Right atrium auricular region (tissue), 2 donors: ENCODE measurements at regions not wholly inside any gene's neighbourhood (a gene's known extent, or its start where the extent isn't known, plus 50 kb on each side); places are given as distances from the start of the nearest gene placed in this dataset.

Experiments used
- DNase-seq: peaks from one replicate; pipeline ENCODE4 v3.0.0-alpha.2; 2019; ENCODE audit warnings: low spot score
- H3K27ac ChIP-seq, 2 donors: fragments of 200-600 bp; sonication (generic); 1 replicate in 1 of 2; 2 replicates in 1 of 2; pipeline ENCODE4 v1.5.1; 2016 to 2019
- H3K27me3 ChIP-seq, 2 donors: fragments of 200-600 bp; sonication (generic); one replicate each; pipeline versions ENCODE4 v1.5.1 to v1.6.0; 2017 to 2019
- H3K36me3 ChIP-seq: fragments of 200-600 bp; sonication (generic); one replicate; pipeline ENCODE4 v1.5.1; 2016
- H3K4me1 ChIP-seq, 2 donors: fragments of 200-600 bp; sonication (generic); one replicate each; pipeline versions ENCODE4 v1.5.1 to v1.6.0; 2017 to 2019
- H3K4me3 ChIP-seq, 2 donors: fragments of 200-600 bp; sonication (generic); 1 replicate in 1 of 2; 2 replicates in 1 of 2; pipeline ENCODE4 v1.5.1; 2017 to 2019; ENCODE audit warnings: mild to moderate bottlenecking in 1 of 2, moderate library complexity in 1 of 2
- H3K9me3 ChIP-seq, 2 donors: fragments of 200-600 bp; sonication (generic); one replicate each; pipeline ENCODE4 v1.5.1; 2019
- TF ChIP-seq, protein P1 (sequence below), 2 donors: fragments of 200-600 bp; sonication (generic); IDR thresholded peaks; one replicate each; pipeline ENCODE4 v1.5.1; 2019; ENCODE audit warnings: antibody characterized with exemption in 2 of 2

DNA sequence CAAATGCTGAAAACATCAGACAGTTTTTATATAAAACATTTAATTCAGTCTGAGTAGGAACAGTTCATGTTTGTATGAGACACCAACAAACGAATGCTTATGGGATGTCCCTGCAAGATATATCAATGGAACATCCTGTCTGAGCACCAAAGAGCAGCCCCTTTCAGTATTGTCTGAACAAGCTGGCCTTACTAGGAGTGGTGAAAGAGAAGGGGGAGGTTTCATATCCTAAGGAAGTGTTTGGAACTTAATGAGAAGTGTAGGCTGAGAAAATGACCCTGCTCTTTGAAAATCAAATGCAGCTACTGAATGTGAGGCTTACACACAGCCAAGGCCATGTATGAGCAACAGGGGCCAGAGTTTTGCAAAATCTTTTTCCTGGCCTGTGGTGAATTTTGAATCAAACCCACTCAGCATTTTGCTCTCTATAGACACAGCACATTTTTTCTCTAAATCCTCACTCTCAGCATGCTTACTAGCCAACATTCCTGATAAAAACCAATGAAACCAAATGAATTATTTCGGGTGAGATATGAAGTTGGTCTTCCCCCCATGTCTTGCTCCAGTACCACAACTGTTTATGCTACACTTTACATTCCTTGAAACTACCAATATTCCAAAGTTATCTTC lies 119.4 kb downstream of the LUZP4 start:
- no peak overlapping the region for H3K4me3 ChIP-seq
- no peaks in the 10 kb centered on the region for H3K4me1 ChIP-seq
- H3K27ac ChIP-seq: no peak overlapping the region
- TF ChIP-seq, protein P1, sequence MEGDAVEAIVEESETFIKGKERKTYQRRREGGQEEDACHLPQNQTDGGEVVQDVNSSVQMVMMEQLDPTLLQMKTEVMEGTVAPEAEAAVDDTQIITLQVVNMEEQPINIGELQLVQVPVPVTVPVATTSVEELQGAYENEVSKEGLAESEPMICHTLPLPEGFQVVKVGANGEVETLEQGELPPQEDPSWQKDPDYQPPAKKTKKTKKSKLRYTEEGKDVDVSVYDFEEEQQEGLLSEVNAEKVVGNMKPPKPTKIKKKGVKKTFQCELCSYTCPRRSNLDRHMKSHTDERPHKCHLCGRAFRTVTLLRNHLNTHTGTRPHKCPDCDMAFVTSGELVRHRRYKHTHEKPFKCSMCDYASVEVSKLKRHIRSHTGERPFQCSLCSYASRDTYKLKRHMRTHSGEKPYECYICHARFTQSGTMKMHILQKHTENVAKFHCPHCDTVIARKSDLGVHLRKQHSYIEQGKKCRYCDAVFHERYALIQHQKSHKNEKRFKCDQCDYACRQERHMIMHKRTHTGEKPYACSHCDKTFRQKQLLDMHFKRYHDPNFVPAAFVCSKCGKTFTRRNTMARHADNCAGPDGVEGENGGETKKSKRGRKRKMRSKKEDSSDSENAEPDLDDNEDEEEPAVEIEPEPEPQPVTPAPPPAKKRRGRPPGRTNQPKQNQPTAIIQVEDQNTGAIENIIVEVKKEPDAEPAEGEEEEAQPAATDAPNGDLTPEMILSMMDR (IDR thresholded peaks at IDR 0.05): no peak
- DNase-seq: no peak
- H3K9me3 ChIP-seq: no peaks in the 10 kb centered on the region
- H3K36me3 ChIP-seq: no peaks in the 10 kb centered on the region
- H3K27me3 ChIP-seq: no peaks in the 10 kb centered on the region

DNA sequence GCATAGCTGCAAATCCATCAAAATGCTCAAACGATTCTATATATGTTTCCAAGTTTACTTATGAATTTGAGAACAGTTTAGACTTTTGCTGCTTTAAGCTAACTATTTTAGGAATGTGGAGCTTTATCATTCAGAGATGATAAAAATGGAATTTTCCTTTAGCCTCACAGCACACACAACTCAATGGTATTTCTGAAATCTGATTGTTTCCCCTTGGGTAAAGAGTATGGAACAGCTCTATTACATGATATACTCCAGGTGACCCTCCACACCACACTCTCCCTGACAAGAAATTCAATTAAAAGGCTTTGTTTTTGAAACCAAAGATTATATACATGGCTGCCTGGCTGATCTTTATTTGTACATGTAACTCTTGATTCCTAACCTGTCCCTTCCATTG lies 120.0 kb downstream of the LUZP4 start:
- H3K4me1 ChIP-seq: no peaks in the 10 kb centered on the region
- H3K36me3 ChIP-seq: no peaks in the 10 kb centered on the region
- no peak for DNase-seq
- H3K4me3 ChIP-seq: no peak overlapping the region
- H3K27ac ChIP-seq: no peak overlapping the region
- no peaks in the 10 kb centered on the region for H3K27me3 ChIP-seq
- no peaks in the 10 kb centered on the region for H3K9me3 ChIP-seq
- TF ChIP-seq, protein P1 (IDR thresholded peaks at IDR 0.05): no peak

DNA sequence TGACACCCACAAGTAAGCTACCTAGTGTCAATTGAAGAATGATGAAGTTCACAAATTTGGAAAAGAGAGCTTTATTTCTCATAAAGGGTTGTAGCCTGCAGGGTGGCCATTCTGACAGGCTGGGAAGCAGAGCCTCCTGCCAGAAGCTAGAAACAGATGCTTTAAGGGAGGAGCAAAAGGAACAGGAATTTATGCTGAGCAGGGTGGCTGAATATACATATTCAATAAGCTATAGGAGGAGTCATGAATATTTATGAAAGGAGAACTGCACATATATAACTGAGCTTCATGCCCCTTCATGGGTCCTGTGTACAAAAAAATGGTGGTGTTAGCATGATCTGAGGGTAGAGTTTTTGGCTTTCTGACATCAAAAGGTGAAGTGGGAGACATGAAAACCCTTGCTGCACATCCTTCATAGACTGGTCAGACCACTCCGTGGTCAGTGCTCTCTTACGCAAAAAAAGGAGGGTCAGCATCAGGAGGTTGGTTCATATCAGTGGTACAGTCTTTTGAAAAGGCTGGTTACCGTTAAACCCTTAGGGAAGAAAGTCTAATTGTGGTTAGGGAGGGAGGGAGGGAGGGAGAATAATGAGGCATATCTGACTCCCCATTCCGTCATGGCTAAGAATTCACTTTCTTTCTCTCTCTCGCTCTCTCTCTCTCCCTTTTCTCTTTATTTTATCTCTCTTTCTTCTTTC lies 121.4 kb downstream of the LUZP4 start:
- Histone ChIP-seq H3K27ac (no peak overlapping the region), H3K9me3 (no peaks in the 10 kb centered on the region), H3K4me3 (no peak overlapping the region), H3K27me3 (no peaks in the 10 kb centered on the region), H3K36me3 (no peaks in the 10 kb centered on the region), H3K4me1 (no peaks in the 10 kb centered on the region)
- TF ChIP-seq, protein P1 (IDR thresholded peaks at IDR 0.05): no peak
- no peak for DNase-seq

DNA sequence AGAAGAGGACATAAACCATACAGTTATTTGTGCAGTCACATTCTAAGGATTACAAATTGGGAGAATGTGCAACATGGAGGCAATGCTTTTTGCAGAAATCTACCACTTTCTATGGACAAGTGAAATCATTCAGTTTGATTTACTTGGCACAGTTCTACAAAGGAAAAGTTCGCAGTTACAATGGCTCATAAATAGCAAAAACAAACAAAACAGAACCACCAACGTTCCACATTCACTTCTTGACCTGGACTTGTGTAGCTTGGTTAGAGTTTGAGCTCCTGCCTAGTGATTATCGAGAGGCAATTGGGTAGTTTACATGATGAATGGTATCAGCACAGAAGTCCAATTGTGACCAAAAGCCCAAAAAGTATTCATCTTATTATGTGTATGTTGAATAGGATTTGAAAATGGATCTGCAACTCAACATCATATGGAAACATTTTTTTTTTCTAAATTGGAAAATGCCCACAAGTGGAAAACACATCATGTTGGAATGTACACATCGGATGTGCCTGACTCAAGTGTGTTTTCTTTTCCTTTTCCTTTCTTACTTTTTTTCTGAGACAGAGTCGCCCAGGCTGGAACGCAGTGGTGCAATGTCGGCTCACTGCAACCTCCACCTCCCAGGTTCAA lies 123.8 kb downstream of the LUZP4 start:
- Histone ChIP-seq H3K4me1 (no peaks in the 10 kb centered on the region), H3K9me3 (no peaks in the 10 kb centered on the region), H3K36me3 (no peaks in the 10 kb centered on the region), H3K4me3 (no peak overlapping the region), H3K27ac (no peak overlapping the region), H3K27me3 (no peaks in the 10 kb centered on the region)
- DNase-seq: no peak
- TF ChIP-seq, protein P1 (IDR thresholded peaks at IDR 0.05): no peak

DNA sequence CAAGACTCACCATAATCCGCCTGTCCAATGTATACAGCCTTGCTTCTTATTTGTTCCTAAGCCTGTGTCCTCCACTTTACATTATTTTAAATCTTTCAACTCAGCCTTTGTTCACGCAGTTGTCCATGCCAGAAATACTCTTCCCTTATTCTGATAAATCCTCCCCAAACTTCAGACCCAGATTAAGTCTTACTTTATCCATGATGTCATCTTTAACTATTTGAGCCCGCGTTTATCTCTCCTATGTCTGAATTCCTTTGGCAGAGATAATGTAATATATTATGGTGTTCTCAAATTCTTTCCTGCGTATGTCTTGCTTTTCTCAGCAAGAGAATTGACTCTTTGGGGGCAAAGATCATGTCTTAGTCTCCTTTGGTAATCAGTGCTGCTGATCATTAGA lies 129.6 kb downstream of the LUZP4 start:
- H3K27me3 ChIP-seq: no peaks in the 10 kb centered on the region
- DNase-seq: no peak
- no peaks in the 10 kb centered on the region for H3K36me3 ChIP-seq
- H3K9me3 ChIP-seq: no peaks in the 10 kb centered on the region
- no peak overlapping the region for H3K27ac ChIP-seq
- TF ChIP-seq, protein P1 (IDR thresholded peaks at IDR 0.05): no peak
- no peak overlapping the region for H3K4me3 ChIP-seq
- H3K4me1 ChIP-seq: no peaks in the 10 kb centered on the region
